ENCODE measurements at regions not wholly inside any gene's neighbourhood (a gene's known extent, or its start where the extent isn't known, plus 50 kb on each side); places are given as distances from the start of the nearest gene placed in this dataset.

- TF ChIP-seq, protein P1, sequence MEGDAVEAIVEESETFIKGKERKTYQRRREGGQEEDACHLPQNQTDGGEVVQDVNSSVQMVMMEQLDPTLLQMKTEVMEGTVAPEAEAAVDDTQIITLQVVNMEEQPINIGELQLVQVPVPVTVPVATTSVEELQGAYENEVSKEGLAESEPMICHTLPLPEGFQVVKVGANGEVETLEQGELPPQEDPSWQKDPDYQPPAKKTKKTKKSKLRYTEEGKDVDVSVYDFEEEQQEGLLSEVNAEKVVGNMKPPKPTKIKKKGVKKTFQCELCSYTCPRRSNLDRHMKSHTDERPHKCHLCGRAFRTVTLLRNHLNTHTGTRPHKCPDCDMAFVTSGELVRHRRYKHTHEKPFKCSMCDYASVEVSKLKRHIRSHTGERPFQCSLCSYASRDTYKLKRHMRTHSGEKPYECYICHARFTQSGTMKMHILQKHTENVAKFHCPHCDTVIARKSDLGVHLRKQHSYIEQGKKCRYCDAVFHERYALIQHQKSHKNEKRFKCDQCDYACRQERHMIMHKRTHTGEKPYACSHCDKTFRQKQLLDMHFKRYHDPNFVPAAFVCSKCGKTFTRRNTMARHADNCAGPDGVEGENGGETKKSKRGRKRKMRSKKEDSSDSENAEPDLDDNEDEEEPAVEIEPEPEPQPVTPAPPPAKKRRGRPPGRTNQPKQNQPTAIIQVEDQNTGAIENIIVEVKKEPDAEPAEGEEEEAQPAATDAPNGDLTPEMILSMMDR (IDR thresholded peaks at IDR 0.05), result no peak
- TF ChIP-seq POLR2A (IDR thresholded peaks at IDR 0.05), result no peak
Observed at GRCh38 chr18:22290004-22290403, 120.6 kb downstream of the GATA6 start.
